DND-41 (cell line): ENCODE measurements at regions not wholly inside any gene's neighbourhood (a gene's known extent, or its start where the extent isn't known, plus 50 kb on each side); places are given as distances from the start of the nearest gene placed in this dataset.

ENCODE experiments used
- CTCF ChIP-seq: IDR thresholded peaks from 2 replicates; pipeline ENCODE4 v1.5.1; 2012; ENCODE audit warnings: borderline replicate concordance, low read length, moderate library complexity, mild to moderate bottlenecking; ENCODE audit not compliant: poor library complexity, severe bottlenecking; ENCODE audit errors: extremely low read depth
- EZH2 ChIP-seq: IDR thresholded peaks from 3 replicates; pipeline ENCODE4 v1.6.1; 2012; ENCODE audit warnings: borderline replicate concordance, low read depth, mild to moderate bottlenecking, moderate library complexity, low read length, inconsistent platforms; ENCODE audit not compliant: severe bottlenecking

- no peak for TF ChIP-seq CTCF
- no peak for TF ChIP-seq EZH2
Observed at GRCh38 chr18:27616324-27616723, 431.2 kb upstream of the CHST9 start.
